A549 (cell line): ENCODE measurements at regions not wholly inside any gene's neighbourhood (a gene's known extent, or its start where the extent isn't known, plus 50 kb on each side); places are given as distances from the start of the nearest gene placed in this dataset.

Experiments
- CTCF ChIP-seq: fragments of >200 bp; sonication (Bioruptor Twin); formaldehyde crosslinking; IDR thresholded peaks from 3 replicates; pipeline ENCODE4 v1.5.1; 2016
- HEYL ChIP-seq: fragments of 250-450 bp; sonication (Bioruptor Pico); IDR thresholded peaks from 2 replicates; pipeline ENCODE4 v1.8.0; 2021; ENCODE audit warnings: mild to moderate bottlenecking, moderate library complexity
- KDM1A ChIP-seq: fragments of 200-600 bp; sonication (generic); IDR thresholded peaks from 2 replicates; pipeline ENCODE4 v1.6.1; 2016; ENCODE audit warnings: low read depth, mild to moderate bottlenecking
- MAZ ChIP-seq: fragments of 150-350 bp; IDR thresholded peaks from 2 replicates; pipeline ENCODE4 v1.6.1; 2014; ENCODE audit warnings: antibody characterized with exemption, low read depth, low read length, borderline replicate concordance
- POLR2A ChIP-seq: IDR thresholded peaks from 2 replicates; pipeline ENCODE4 v1.6.1; 2012; ENCODE audit warnings: mild to moderate bottlenecking, low read length
- RAD21 ChIP-seq, 2 experiments: fragments of >200 bp in 1 of 2; sonication (Bioruptor Twin) in 1 of 2; formaldehyde crosslinking in 1 of 2; IDR thresholded peaks in 1 of 2; conservative IDR thresholded peaks in 1 of 2; 2 replicates in 1 of 2; 3 replicates in 1 of 2; pipeline ENCODE4 v1.6.1; 2012 to 2018; ENCODE audit warnings: inconsistent platforms in 1 of 2
- RNF2 ChIP-seq: fragments of 200-600 bp; sonication (generic); IDR thresholded peaks from 2 replicates; pipeline ENCODE4 v1.6.1; 2016; ENCODE audit warnings: low read depth, mild to moderate bottlenecking, antibody characterized with exemption, moderate library complexity, borderline replicate concordance
- TP53 ChIP-seq: fragments of 250-450 bp; sonication (Bioruptor Pico); IDR thresholded peaks from 2 replicates; pipeline ENCODE4 v1.5.0; 2021; ENCODE audit warnings: mild to moderate bottlenecking, moderate library complexity
- ZC3H11A ChIP-seq: fragments of 450-650 bp; IDR thresholded peaks from 2 replicates; pipeline ENCODE4 v1.6.1; 2014; ENCODE audit warnings: antibody characterized with exemption, mild to moderate bottlenecking

DNA sequence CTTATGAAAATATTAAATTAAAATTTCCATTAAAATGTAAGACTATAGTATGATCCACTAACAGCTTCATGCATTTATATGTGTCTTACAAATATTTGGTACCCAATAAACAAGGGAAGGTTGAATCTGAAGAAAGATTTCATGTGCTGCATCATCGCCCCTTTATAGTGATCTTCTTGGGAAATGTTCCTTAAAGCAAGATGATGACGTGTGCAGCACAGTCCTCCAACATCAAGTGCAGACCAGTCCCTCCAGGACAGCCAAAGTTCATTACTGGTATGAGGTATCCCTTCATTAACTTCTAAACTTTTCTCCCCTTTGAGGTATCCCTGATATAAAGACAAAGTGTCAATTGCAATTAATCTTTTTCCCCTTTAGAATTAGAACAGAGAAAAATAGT is 567.0 kb downstream of the METTL15 start:
- TF ChIP-seq POLR2A (no peak), CTCF (no peak), TP53 (CRISPR knock-in tag) (no peak), RNF2 (no peak), KDM1A (no peak), HEYL (CRISPR knock-in tag) (no peak), RAD21 (conservative IDR thresholded peaks at IDR 0.05 in 1 of 2, IDR thresholded peaks at IDR 0.05 in 1 of 2) (no peak), MAZ (no peak), ZC3H11A (no peak)
